Testis (tissue), 2 donors: ENCODE measurements at regions not wholly inside any gene's neighbourhood (a gene's known extent, or its start where the extent isn't known, plus 50 kb on each side); places are given as distances from the start of the nearest gene placed in this dataset.
"Not testable (repeated sequence)": the region's sequence is repeated elsewhere in the genome, so short reads cannot be mapped to it uniquely, and the experiment has no call there.

ENCODE experiments used
- DNase-seq: peaks from one replicate; pipeline ENCODE4 v3.0.0-alpha.2; 2019
- H3K27ac ChIP-seq, 2 donors: fragments of 200-600 bp; sonication (generic); one replicate each; pipeline ENCODE4 v1.5.1; 2019
- H3K27me3 ChIP-seq: fragments of 200-600 bp; sonication (generic); one replicate; pipeline ENCODE4 v1.5.1; 2019
- H3K36me3 ChIP-seq: fragments of 200-600 bp; sonication (generic); one replicate; pipeline ENCODE4 v1.5.1; 2017; ENCODE audit warnings: low read depth; ENCODE audit errors: missing control alignments
- H3K4me1 ChIP-seq: fragments of 200-600 bp; sonication (generic); one replicate; pipeline ENCODE4 v1.5.1; 2019
- H3K4me3 ChIP-seq, 2 donors: fragments of 200-600 bp; sonication (generic); one replicate each; pipeline ENCODE4 v1.5.1; 2017 to 2019
- H3K9me3 ChIP-seq: fragments of 200-600 bp; sonication (generic); one replicate; pipeline ENCODE4 v1.5.1; 2017
- POLR2A ChIP-seq: fragments of 450-650 bp; IDR thresholded peaks from one replicate; pipeline ENCODE4 v1.6.1; 2017; ENCODE audit warnings: antibody characterized with exemption, mild to moderate bottlenecking, moderate library complexity
- WGBS, 2 donors: methylation state at CpG; one replicate each; pipeline ENCODE4 v1.1.5; 2018; 5-methylcytosine and 5-hydroxymethylcytosine counted together
- intact Hi-C: fragments of 100-400 bp; cut with DNase I; formaldehyde crosslinking; loops from one replicate; pipeline ENCODE4 v1.15.1; 2023; ENCODE audit warnings: low total_unique reads
- TF ChIP-seq, protein P1 (sequence below), 3 experiments: fragments of 450-650 bp in 2 of 3; fragments of 200-600 bp in 1 of 3; sonication (generic) in 1 of 3; IDR thresholded peaks; one replicate each; pipeline ENCODE4 v1.5.1; 2016 to 2019; ENCODE audit warnings: antibody characterized with exemption in 3 of 3, mild to moderate bottlenecking in 2 of 3, moderate library complexity in 1 of 3

- 37 to 49% methylated on average over 2 of the region's 2 CpGs for WGBS, 2 donors
- TF ChIP-seq, protein P1, sequence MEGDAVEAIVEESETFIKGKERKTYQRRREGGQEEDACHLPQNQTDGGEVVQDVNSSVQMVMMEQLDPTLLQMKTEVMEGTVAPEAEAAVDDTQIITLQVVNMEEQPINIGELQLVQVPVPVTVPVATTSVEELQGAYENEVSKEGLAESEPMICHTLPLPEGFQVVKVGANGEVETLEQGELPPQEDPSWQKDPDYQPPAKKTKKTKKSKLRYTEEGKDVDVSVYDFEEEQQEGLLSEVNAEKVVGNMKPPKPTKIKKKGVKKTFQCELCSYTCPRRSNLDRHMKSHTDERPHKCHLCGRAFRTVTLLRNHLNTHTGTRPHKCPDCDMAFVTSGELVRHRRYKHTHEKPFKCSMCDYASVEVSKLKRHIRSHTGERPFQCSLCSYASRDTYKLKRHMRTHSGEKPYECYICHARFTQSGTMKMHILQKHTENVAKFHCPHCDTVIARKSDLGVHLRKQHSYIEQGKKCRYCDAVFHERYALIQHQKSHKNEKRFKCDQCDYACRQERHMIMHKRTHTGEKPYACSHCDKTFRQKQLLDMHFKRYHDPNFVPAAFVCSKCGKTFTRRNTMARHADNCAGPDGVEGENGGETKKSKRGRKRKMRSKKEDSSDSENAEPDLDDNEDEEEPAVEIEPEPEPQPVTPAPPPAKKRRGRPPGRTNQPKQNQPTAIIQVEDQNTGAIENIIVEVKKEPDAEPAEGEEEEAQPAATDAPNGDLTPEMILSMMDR (IDR thresholded peaks at IDR 0.05) = peak; percentile 41 to 47 (median 43)
- TF ChIP-seq POLR2A = no peak
- Histone ChIP-seq H3K4me1 (no peaks in the 10 kb centered on the region), H3K4me3 (no peak overlapping the region), H3K9me3 (no peaks in the 10 kb centered on the region), H3K36me3 (no peaks in the 10 kb centered on the region), H3K27ac (no peak overlapping the region), H3K27me3 (no peaks in the 10 kb centered on the region)
- DNase-seq = no peak
- intact Hi-C loops = no loop called here
Observed at GRCh38 chr5:155147222-155147621, 133.7 kb downstream of the KIF4B start.

DNA sequence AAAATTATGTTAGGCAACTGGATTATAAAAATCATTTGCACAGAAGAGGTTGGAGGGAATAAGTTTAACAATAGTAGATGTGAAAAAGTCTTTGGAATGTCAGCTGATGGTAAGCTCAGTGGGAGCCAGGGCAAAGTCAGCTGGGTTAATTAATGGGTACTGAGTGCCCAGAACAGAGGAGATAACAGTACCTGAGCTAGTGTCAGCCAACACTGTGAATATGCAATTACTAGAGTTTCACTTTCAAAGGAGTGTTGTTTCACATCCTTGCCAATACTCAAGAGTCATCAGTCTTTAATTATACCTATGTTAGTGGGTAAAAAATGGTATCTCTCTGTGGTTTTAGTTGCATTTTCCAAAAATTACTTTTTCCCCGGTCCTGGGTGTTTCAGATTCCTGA is 135.1 kb downstream of the KIF4B start:
- TF ChIP-seq POLR2A = no peak
- TF ChIP-seq, protein P1 (IDR thresholded peaks at IDR 0.05) = no peak
- H3K4me3 ChIP-seq = no peak overlapping the region
- no peak overlapping the region for H3K27ac ChIP-seq
- no peaks in the 10 kb centered on the region for H3K9me3 ChIP-seq
- intact Hi-C loops = no loop called here
- no peaks in the 10 kb centered on the region for H3K27me3 ChIP-seq
- 75 to 86% methylated on average over 1 of the region's 1 CpG for WGBS, 2 donors
- no peaks in the 10 kb centered on the region for H3K4me1 ChIP-seq
- DNase-seq = no peak
- H3K36me3 ChIP-seq = no peaks in the 10 kb centered on the region

- Histone ChIP-seq H3K27ac (no peak overlapping the region), H3K27me3 (no peaks in the 10 kb centered on the region), H3K4me3 (no peak overlapping the region), H3K9me3 (no peaks in the 10 kb centered on the region), H3K4me1 (no peaks in the 10 kb centered on the region), H3K36me3 (no peaks in the 10 kb centered on the region)
- 60 to 81% methylated on average over 3 to 4 of the region's 4 CpGs for WGBS, 2 donors
- DNase-seq = no peak
- intact Hi-C loops = no loop called here
- TF ChIP-seq, protein P1 (IDR thresholded peaks at IDR 0.05) = no peak
- TF ChIP-seq POLR2A = no peak
Observed at GRCh38 chr5:155150012-155150411, 136.5 kb downstream of the KIF4B start.

DNA sequence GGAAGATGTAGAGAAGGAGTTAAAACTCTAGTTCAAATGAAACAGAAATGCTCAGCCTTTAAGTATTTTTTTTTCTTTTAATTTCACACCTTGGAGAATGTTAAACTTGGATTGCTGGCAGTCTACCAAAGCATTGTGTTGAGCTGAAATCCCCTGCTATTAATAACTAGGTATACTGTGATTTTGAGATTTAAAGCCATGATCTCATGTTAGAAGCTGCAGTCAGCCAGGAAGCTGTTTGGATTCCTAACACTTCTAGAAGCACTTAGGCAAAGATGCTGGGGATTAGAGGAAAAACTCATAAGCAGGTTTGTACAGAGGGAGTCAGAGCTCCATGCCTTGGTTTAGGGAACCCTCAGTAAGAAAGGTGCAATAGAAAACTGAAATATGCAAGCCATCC is 141.4 kb downstream of the KIF4B start:
- no peak overlapping the region for H3K27ac ChIP-seq
- TF ChIP-seq, protein P1 (IDR thresholded peaks at IDR 0.05) = no peak
- no peak for TF ChIP-seq POLR2A
- no peak overlapping the region for H3K4me3 ChIP-seq
- H3K27me3 ChIP-seq = no peaks in the 10 kb centered on the region
- intact Hi-C loops = no loop called here
- H3K4me1 ChIP-seq = no peaks in the 10 kb centered on the region
- no peaks in the 10 kb centered on the region for H3K36me3 ChIP-seq
- DNase-seq = no peak
- H3K9me3 ChIP-seq = no peaks in the 10 kb centered on the region

DNA sequence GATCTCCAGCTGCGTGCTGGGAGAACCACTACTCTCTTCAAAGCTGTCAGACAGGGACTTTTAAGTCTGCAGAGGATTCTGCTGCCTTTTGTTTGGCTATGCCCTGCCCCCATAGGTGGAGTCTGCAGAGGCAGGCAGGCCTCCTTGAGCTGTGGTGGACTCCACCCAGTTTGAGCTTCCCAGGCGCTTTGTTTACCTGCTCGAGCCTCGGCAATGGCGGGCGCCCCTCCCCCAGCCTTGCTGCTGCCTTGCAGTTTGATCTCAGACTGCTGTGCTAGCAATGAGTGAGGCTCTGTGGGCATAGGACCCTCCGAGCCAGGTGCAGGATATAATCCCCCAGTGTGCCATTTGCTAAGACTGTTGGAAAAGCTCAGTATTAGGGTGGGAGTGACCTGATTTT is 149.5 kb downstream of the KIF4B start:
- intact Hi-C loops, H3K4me3 ChIP-seq, H3K27ac ChIP-seq, H3K9me3 ChIP-seq, H3K27me3 ChIP-seq, H3K36me3 ChIP-seq, H3K4me1 ChIP-seq, DNase-seq: not testable (repeated sequence)
- WGBS, 2 donors = 89 to 95% methylated on average over 6 to 7 of the region's 7 CpGs
